SK-N-SH (cell line): ENCODE measurements at regions not wholly inside any gene's neighbourhood (a gene's known extent, or its start where the extent isn't known, plus 50 kb on each side); places are given as distances from the start of the nearest gene placed in this dataset.

Source experiments
- EP300 ChIP-seq, 2 experiments: IDR thresholded peaks; 2 replicates each; pipeline versions ENCODE4 v1.4.0 to v1.6.1; 2012; ENCODE audit warnings: borderline replicate concordance in 1 of 2, low read depth in 1 of 2, low read length in 1 of 2
- FOXM1 ChIP-seq: IDR thresholded peaks from 2 replicates; pipeline ENCODE4 v1.4.0; 2012; ENCODE audit warnings: low read depth, mild to moderate bottlenecking
- JUND ChIP-seq: IDR thresholded peaks from 2 replicates; pipeline ENCODE4 v1.4.0; 2012
- NRF1 ChIP-seq: IDR thresholded peaks from 2 replicates; pipeline ENCODE4 v1.6.1; 2012; ENCODE audit warnings: low read depth, mild to moderate bottlenecking, low read length
- POLR2AphosphoS5 ChIP-seq: IDR thresholded peaks from 2 replicates; pipeline ENCODE4 v1.6.1; 2012; ENCODE audit warnings: low read depth, low read length
- RAD21 ChIP-seq: IDR thresholded peaks from 2 replicates; pipeline ENCODE4 v1.6.1; 2012; ENCODE audit warnings: mild to moderate bottlenecking, low read length
- RCOR1 ChIP-seq: fragments of 150-350 bp; IDR thresholded peaks from 2 replicates; pipeline ENCODE4 v1.6.1; 2017; ENCODE audit warnings: antibody characterized with exemption, low read length
- SMC3 ChIP-seq: IDR thresholded peaks from 2 replicates; pipeline ENCODE4 v1.6.1; 2012; ENCODE audit warnings: low read depth, low read length, improper control_type of control experiment
- YY1 ChIP-seq: IDR thresholded peaks from 2 replicates; pipeline ENCODE4 v1.4.0; 2012; ENCODE audit warnings: low read depth, mild to moderate bottlenecking
- TF ChIP-seq, protein P1 (sequence below): IDR thresholded peaks from 2 replicates; pipeline ENCODE4 v1.6.1; 2012; ENCODE audit warnings: mild to moderate bottlenecking, low read depth, low read length, moderate library complexity
- TF ChIP-seq, protein P2 (sequence below): fragments of 200-600 bp; sonication (generic); IDR thresholded peaks from 2 replicates; pipeline ENCODE4 v1.6.1; 2017; ENCODE audit warnings: antibody characterized with exemption, mild to moderate bottlenecking, moderate library complexity
- TF ChIP-seq, protein P3 (sequence below): fragments of 150-350 bp; IDR thresholded peaks from 2 replicates; pipeline ENCODE4 v1.6.1; 2017; ENCODE audit warnings: antibody characterized with exemption, low read length, low read depth, borderline replicate concordance
- TF ChIP-seq, protein P4 (sequence below): IDR thresholded peaks from 2 replicates; pipeline ENCODE4; 2012

DNA sequence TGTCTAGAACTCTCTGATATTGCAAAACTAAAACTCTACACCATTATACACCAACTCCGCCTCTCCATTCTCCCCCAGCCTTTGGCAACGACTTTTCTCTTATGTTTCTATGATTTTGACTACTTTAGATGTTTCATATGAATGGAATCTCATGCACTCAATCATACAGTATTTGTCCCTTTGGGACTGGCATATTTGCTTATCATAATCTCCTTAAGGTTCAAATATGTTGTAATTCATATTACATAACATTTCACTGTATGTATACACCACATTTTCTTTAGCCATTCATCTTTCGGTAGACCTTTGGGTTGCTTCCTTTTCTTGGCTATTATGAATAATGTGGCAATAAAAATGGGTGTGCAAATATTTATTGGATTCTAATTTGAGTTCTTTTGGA is 164.4 kb downstream of the ARL4A start:
- TF ChIP-seq, protein P1, sequence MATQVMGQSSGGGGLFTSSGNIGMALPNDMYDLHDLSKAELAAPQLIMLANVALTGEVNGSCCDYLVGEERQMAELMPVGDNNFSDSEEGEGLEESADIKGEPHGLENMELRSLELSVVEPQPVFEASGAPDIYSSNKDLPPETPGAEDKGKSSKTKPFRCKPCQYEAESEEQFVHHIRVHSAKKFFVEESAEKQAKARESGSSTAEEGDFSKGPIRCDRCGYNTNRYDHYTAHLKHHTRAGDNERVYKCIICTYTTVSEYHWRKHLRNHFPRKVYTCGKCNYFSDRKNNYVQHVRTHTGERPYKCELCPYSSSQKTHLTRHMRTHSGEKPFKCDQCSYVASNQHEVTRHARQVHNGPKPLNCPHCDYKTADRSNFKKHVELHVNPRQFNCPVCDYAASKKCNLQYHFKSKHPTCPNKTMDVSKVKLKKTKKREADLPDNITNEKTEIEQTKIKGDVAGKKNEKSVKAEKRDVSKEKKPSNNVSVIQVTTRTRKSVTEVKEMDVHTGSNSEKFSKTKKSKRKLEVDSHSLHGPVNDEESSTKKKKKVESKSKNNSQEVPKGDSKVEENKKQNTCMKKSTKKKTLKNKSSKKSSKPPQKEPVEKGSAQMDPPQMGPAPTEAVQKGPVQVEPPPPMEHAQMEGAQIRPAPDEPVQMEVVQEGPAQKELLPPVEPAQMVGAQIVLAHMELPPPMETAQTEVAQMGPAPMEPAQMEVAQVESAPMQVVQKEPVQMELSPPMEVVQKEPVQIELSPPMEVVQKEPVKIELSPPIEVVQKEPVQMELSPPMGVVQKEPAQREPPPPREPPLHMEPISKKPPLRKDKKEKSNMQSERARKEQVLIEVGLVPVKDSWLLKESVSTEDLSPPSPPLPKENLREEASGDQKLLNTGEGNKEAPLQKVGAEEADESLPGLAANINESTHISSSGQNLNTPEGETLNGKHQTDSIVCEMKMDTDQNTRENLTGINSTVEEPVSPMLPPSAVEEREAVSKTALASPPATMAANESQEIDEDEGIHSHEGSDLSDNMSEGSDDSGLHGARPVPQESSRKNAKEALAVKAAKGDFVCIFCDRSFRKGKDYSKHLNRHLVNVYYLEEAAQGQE = no peak
- TF ChIP-seq, protein P2, sequence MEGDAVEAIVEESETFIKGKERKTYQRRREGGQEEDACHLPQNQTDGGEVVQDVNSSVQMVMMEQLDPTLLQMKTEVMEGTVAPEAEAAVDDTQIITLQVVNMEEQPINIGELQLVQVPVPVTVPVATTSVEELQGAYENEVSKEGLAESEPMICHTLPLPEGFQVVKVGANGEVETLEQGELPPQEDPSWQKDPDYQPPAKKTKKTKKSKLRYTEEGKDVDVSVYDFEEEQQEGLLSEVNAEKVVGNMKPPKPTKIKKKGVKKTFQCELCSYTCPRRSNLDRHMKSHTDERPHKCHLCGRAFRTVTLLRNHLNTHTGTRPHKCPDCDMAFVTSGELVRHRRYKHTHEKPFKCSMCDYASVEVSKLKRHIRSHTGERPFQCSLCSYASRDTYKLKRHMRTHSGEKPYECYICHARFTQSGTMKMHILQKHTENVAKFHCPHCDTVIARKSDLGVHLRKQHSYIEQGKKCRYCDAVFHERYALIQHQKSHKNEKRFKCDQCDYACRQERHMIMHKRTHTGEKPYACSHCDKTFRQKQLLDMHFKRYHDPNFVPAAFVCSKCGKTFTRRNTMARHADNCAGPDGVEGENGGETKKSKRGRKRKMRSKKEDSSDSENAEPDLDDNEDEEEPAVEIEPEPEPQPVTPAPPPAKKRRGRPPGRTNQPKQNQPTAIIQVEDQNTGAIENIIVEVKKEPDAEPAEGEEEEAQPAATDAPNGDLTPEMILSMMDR = no peak
- no peak for TF ChIP-seq RCOR1
- TF ChIP-seq NRF1 = no peak
- TF ChIP-seq, protein P3, sequence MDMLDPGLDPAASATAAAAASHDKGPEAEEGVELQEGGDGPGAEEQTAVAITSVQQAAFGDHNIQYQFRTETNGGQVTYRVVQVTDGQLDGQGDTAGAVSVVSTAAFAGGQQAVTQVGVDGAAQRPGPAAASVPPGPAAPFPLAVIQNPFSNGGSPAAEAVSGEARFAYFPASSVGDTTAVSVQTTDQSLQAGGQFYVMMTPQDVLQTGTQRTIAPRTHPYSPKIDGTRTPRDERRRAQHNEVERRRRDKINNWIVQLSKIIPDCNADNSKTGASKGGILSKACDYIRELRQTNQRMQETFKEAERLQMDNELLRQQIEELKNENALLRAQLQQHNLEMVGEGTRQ = no peak
- TF ChIP-seq YY1 = no peak
- TF ChIP-seq JUND = no peak
- no peak for TF ChIP-seq RAD21
- no peak for TF ChIP-seq POLR2AphosphoS5
- no peak for TF ChIP-seq FOXM1
- TF ChIP-seq, protein P4, sequence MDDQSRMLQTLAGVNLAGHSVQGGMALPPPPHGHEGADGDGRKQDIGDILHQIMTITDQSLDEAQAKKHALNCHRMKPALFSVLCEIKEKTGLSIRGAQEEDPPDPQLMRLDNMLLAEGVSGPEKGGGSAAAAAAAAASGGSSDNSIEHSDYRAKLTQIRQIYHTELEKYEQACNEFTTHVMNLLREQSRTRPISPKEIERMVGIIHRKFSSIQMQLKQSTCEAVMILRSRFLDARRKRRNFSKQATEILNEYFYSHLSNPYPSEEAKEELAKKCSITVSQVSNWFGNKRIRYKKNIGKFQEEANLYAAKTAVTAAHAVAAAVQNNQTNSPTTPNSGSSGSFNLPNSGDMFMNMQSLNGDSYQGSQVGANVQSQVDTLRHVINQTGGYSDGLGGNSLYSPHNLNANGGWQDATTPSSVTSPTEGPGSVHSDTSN = no peak
- TF ChIP-seq SMC3 = no peak
- no peak for TF ChIP-seq EP300 (IDR thresholded peaks at IDR 0.05; ENCODE audit: borderline replicate concordance in 1 of 2, low read depth in 1 of 2, low read length in 1 of 2)
